AG04449 (cell line): ENCODE measurements at regions not wholly inside any gene's neighbourhood (a gene's known extent, or its start where the extent isn't known, plus 50 kb on each side); places are given as distances from the start of the nearest gene placed in this dataset.

ENCODE experiments used
- CTCF ChIA-PET: fragments of 350-600 bp; formaldehyde crosslinking; extraction: SDS; loops from one replicate; lab custom pipeline; 2021; ENCODE audit warnings: antibody characterized with exemption; lab: Yijun Ruan, JAX
- POLR2A ChIA-PET: fragments of 400-600, 350-600 bp; formaldehyde crosslinking; extraction: SDS; loops from one replicate; lab custom pipeline; 2020; ENCODE audit warnings: antibody characterized with exemption, inconsistent platforms; lab: Yijun Ruan, JAX
- DNase-seq: peaks from one replicate; pipeline ENCODE4 v3.0.0-alpha.2; 2010; ENCODE audit warnings: low read depth, low spot score
- H3K4me3 ChIP-seq: 2 replicates; pipeline ENCODE4 v1.5.1; 2011; ENCODE audit warnings: low read depth, mild to moderate bottlenecking, control low read depth, low read length
- CTCF ChIP-seq: IDR thresholded peaks from one replicate; pipeline ENCODE4 v1.5.1; 2011; ENCODE audit warnings: mild to moderate bottlenecking, moderate library complexity, low read length, control low read depth, inconsistent platforms; ENCODE audit not compliant: insufficient read depth; ENCODE audit errors: missing control alignments

GRCh38 chr2:57597940-57598339 lies 448.7 kb upstream of the VRK2 start:
- ChIA-PET POLR2A (no interaction called here), CTCF (no interaction called here)
- TF ChIP-seq CTCF, result no peak
- no peak for DNase-seq
- H3K4me3 ChIP-seq, result no peak overlapping the region

DNA sequence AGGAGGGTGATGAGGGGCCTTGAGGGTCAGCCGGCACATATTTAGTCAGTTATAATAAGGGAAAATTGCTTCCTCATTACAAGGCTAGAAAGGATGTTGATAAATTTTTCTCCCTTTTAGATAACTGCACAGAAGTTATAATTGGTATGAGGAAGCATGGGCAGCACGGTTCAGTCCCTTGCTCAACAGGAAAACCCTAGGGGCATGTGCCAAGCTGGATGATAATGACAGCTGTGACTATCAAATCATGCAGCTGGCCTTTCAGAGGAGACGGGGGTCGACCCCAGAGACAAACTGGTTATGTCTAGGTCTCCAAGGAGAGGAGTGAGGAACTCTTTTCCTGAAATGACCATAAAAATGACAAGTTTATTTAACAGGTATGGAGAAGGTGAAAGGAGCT lies 448.1 kb upstream of the VRK2 start:
- CTCF ChIA-PET, result no interaction called here
- TF ChIP-seq CTCF, result no peak

GRCh38 chr2:57602733-57603132 lies 443.9 kb upstream of the VRK2 start:
- ChIA-PET POLR2A (no interaction called here), CTCF (no interaction called here)
- no peak for TF ChIP-seq CTCF
- no peak for DNase-seq
- no peak overlapping the region for H3K4me3 ChIP-seq

More for the DNA sequence above, 448.1 kb upstream of the VRK2 start:
- no peak for DNase-seq
- POLR2A ChIA-PET, result no interaction called here
- no peak overlapping the region for H3K4me3 ChIP-seq

- no peak overlapping the region for H3K4me3 ChIP-seq
- ChIA-PET CTCF (no interaction called here), POLR2A (no interaction called here)
- TF ChIP-seq CTCF, result no peak
- no peak for DNase-seq
Observed at GRCh38 chr2:57614988-57615387, 431.6 kb upstream of the VRK2 start.

GRCh38 chr2:57615855-57616556 lies 430.6 kb upstream of the VRK2 start:
- H3K4me3 ChIP-seq, result no peak overlapping the region
- DNase-seq, result no peak
- ChIA-PET CTCF (interaction anchor here (0.5 kb wide), 1 partner anchor 43 kb away, joined by 3 read pairs; no protein-coding TSS in a partner anchor), POLR2A (no interaction called here)
- TF ChIP-seq CTCF, result no peak

- TF ChIP-seq CTCF, result no peak
- DNase-seq, result no peak
- ChIA-PET CTCF (no interaction called here), POLR2A (no interaction called here)
- no peak overlapping the region for H3K4me3 ChIP-seq
Observed at GRCh38 chr2:57617318-57617717, 429.3 kb upstream of the VRK2 start.
